NCI-H1417 treated with DMSO at 0.1 percent for 48 hours (cell line): ENCODE measurements at regions not wholly inside any gene's neighbourhood (a gene's known extent, or its start where the extent isn't known, plus 50 kb on each side); places are given as distances from the start of the nearest gene placed in this dataset.
"Not testable (repeated sequence)": the region's sequence is repeated elsewhere in the genome, so short reads cannot be mapped to it uniquely, and the experiment has no call there.

ENCODE experiments used
- DNase-seq: peaks from one replicate; lab custom pipeline; 2025; lab: John Stamatoyannopoulos, UW

- DNase-seq = no peak
Measured at GRCh38 chr4:126592088-126592487, 1040.7 kb upstream of the INTU start.

- no peak for DNase-seq
Measured at GRCh38 chr4:126593626-126594025, 1039.1 kb upstream of the INTU start.

- no peak for DNase-seq
Measured at GRCh38 chr4:126595643-126596042, 1037.1 kb upstream of the INTU start.

- DNase-seq = no peak
Measured at GRCh38 chr4:126599746-126600145, 1033.0 kb upstream of the INTU start.

- DNase-seq = no peak
Measured at GRCh38 chr4:126603210-126603609, 1029.5 kb upstream of the INTU start.

GRCh38 chr4:126603825-126604224 lies 1028.9 kb upstream of the INTU start:
- no peak for DNase-seq

- no peak for DNase-seq
Measured at GRCh38 chr4:126604268-126604867, 1028.4 kb upstream of the INTU start.

- DNase-seq = no peak
Measured at GRCh38 chr4:126610933-126611332, 1021.8 kb upstream of the INTU start.

GRCh38 chr4:126611900-126612299 lies 1020.9 kb upstream of the INTU start:
- no peak for DNase-seq

- DNase-seq = no peak
Measured at GRCh38 chr4:126614356-126614855, 1018.4 kb upstream of the INTU start.

GRCh38 chr4:126616795-126617194 lies 1016.0 kb upstream of the INTU start:
- DNase-seq = no peak

- DNase-seq = no peak
Measured at GRCh38 chr4:126627255-126627654, 1005.5 kb upstream of the INTU start.

GRCh38 chr4:126628933-126629332 lies 1003.8 kb upstream of the INTU start:
- no peak for DNase-seq

- DNase-seq = no peak
Measured at GRCh38 chr4:126630230-126630629, 1002.5 kb upstream of the INTU start.

- no peak for DNase-seq
Measured at GRCh38 chr4:126633306-126633705, 999.5 kb upstream of the INTU start.

GRCh38 chr4:126637706-126638105 lies 995.1 kb upstream of the INTU start:
- no peak for DNase-seq

GRCh38 chr4:126647320-126647719 lies 985.4 kb upstream of the INTU start:
- DNase-seq = no peak

GRCh38 chr4:126647756-126648397 lies 984.9 kb upstream of the INTU start:
- DNase-seq = no peak

GRCh38 chr4:126658411-126658810 lies 974.3 kb upstream of the INTU start:
- no peak for DNase-seq

- DNase-seq = no peak
Measured at GRCh38 chr4:126661194-126661593, 971.6 kb upstream of the INTU start.

- no peak for DNase-seq
Measured at GRCh38 chr4:126664839-126665238, 967.9 kb upstream of the INTU start.

GRCh38 chr4:126670038-126670437 lies 962.7 kb upstream of the INTU start:
- DNase-seq = not testable (repeated sequence)

GRCh38 chr4:126678618-126679017 lies 954.1 kb upstream of the INTU start:
- DNase-seq = no peak

GRCh38 chr4:126679303-126679702 lies 953.5 kb upstream of the INTU start:
- no peak for DNase-seq
